Islet of Langerhans (tissue), 1 donor: ENCODE measurements at regions not wholly inside any gene's neighbourhood (a gene's known extent, or its start where the extent isn't known, plus 50 kb on each side); places are given as distances from the start of the nearest gene placed in this dataset.

Source experiments
- FAIRE-seq: peaks from one replicate; lab custom pipeline; 2011; peaks lifted over from hg19 to GRCh38; lab: Jason Lieb, UNC

DNA sequence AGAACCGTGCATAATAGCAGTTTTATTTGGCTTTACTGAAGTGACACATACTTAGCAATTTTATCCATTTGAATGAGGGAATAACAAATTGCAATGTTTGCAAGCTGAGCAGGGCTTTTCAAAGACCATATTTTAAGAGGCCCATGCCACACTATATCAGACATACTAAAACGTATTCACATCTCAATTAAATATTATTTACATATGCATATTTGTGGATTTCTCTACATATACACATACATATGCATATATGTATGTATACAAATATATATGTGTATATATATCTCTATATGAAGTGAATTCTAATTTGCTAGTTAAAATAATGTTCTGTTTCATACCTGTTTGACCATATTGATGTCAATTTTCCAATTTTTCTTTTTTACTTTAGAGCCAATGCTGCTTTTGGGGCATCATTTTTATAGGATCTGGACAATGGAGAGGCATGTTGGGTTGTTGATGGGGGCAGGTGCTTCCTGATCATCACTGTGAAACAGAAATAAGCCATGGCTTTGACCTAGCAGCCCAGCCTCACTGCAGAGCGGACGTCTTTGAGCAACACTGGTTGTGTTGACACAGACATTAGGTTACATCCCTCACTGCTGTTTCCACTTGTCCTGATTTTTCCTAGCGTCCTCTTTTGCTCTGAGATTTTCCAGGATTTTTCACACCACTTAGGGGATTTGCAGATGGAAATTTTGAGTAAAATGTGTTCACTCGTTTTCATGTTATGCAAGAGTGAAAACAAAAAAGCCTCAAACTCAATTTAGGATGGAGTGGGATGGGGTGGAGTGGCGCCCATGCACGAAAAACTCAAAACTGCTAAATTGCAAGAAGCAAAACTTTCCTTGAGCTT lies 56.9 kb downstream of the RDH14 start:
- no peak for FAIRE-seq

DNA sequence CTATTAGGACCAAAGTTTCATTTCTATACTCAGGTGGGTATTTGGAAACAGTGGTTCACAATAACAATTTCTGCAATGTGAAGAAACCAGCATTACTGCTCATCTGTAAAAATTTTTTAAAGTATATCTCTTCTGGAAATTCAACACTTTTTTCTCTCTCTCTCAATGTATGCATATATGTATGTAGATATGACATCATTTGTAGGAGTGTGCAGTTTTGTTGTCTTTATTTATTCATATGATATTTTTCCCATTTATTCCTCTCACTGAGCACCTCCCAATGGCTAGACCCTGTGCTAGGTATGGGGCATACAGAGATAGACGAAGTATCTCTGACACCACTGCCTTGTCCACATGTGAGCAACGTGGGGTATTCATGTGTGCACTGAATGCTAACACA lies 58.3 kb downstream of the RDH14 start:
- FAIRE-seq, result no peak

DNA sequence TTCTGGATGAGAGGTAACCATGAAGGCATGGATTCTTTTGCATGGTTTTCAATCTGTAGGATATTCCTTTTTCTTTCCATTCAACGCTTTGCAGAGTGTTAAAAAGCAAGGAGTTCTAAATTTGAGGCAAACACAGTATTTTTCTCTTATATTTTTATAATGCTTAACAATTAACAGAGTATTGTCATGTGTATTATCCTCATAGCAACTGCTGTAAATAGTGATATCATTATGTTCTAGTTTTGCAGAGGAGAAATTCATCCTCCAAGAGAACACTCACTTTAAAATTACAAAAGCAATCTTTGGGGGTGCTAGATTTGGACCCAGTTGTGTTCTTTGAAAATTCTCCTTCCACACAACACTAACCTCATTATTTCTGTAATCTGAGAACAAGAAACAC lies 58.7 kb downstream of the RDH14 start:
- no peak for FAIRE-seq

DNA sequence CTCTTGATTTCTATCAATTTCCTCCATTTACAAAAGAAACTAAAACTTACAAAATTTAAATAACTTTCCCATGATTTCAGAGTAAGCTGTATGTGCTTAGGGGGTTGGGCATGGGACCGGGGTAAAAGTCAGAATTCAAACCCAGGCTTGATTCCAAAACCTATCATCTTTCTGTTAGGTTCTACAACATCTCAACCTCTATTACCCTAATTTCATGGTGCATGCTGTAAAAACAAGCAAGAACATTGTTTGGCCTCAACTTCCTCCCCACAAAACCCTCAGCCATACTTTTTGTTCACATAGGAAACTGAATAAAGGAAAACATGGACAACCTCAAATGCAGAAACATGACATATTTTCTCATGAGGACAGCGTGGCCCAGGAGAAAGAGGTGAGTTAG lies 59.3 kb downstream of the RDH14 start:
- no peak for FAIRE-seq

DNA sequence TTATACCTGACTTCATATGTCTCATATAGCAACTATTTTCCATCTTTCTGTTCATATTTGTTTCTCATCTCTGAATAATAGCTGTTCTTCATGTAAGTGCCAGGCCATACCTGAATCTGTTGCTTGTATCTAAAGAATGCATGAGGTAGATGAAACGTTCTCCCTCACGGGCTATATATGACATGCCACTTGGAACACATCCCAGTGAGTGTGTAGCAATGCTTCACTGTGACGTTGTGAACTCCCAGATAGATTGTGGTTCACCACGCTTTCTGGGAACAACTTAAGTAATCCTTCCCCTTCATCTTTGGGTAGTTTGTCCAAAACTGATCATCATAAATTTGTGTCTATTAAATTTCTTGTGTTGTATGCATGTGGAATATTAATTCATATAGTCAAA lies 60.1 kb downstream of the RDH14 start:
- no peak for FAIRE-seq

DNA sequence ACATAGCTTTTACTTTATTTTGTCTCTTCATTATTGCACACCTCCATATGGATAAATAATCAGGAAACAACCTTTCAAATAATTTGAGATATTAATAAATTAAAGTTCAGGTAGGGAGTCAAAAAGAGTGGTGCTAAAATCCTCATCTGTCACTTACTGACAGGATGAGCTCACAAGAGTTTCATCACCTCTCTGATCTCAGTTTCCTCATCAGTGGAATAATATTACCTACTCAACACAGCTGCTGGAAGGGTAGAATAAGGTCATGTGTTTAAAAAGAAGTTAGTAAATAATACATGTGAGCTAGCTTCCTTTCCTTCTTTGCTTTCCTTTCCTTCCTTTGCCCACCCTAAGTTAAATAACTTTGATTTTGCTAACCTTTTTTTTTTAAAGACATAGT lies 61.9 kb downstream of the RDH14 start:
- no peak for FAIRE-seq

DNA sequence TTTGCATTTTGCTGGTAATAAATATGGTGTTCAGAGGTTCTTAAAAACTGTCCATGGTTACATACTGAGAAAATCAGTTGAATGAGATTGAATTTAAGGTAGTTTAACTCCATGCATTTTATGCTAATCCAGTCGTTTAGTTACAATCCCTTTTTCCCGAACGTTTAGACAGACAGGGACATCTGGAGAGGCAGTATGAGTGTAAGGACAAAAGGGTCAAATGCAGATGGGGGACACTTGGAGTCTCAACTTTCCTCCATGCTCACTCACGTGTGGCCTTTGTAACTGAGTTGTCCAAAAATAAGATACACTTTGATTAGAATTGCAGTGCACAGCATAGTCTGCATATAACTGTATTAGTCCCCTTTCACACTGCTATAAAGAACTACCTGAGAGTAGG lies 63.9 kb downstream of the RDH14 start:
- no peak for FAIRE-seq

DNA sequence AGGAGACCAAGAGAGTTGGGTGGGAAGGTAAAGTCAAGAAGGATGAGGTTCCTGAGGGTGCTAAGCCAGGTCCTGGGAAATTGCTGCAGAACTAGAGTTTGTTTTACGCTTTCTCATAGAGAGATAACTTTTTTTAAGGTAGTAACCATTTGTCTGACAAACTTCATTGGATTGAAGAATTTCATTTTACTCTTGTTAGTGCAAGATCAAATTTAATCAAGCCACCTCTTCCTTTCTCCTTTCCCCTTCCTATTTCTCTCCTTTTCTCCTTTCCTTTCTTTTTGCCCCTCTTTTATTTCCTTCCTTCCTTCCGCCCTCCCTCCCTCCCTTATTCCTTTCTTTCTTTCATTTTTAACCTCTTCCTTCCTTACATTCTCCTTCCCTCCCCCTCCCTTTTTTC lies 65.4 kb downstream of the RDH14 start:
- no peak for FAIRE-seq

DNA sequence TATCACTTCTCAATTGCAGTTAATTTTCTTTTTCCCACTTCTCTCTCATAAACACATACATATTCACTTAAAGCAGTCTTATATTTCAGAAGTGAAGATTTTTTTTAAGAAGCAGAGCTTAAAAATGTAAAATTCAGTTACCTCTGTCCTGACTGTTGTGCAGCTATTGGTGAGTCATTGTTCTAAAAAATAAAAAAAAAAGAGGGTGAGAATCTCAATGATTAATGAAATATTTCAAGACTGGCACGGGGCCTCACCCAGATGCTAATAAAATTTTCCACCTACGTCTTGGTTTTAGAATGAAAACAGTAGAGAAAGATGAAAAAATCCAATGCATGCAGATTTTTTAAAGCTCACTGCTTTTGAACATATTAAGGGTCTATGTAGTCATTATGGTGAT lies 67.7 kb downstream of the RDH14 start:
- FAIRE-seq, result no peak

DNA sequence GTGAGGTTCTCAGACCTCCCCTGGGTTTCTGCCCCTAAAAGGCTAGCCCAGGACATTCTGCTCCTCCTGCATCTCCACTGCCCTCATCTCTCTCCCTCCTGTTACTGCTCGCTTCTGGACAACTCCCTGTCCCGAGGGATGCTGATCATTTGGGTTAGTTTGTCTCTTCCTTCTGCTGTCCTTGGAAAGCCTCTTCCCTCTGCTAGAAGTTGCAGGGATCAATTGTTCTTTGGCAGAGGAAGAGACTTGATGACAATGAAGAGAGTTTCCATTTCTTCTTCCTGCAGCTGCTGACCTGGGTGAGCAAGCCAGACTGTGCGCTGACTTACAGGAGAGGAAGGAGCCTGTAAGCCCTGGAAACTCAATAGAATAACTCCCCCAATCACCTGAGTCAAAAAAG lies 68.9 kb downstream of the RDH14 start:
- FAIRE-seq, result no peak

DNA sequence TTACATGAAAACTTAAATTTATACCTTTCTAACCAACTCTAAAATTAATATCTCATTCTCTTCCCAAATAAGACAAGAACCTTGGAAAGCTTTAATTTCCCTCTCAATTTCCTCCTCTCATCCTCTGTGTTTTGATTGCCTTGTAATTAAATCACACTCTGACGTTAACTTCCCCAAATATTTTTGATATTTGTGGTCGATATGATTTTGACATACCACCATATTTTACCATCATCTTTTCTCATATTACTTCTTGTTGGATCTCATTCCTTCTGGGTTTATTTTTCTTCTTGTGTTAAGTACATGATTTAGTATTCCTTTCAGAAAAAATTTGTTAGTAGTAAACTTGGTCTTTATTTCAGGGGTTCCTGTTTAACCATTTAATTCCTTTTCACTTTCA lies 69.6 kb downstream of the RDH14 start:
- no peak for FAIRE-seq

DNA sequence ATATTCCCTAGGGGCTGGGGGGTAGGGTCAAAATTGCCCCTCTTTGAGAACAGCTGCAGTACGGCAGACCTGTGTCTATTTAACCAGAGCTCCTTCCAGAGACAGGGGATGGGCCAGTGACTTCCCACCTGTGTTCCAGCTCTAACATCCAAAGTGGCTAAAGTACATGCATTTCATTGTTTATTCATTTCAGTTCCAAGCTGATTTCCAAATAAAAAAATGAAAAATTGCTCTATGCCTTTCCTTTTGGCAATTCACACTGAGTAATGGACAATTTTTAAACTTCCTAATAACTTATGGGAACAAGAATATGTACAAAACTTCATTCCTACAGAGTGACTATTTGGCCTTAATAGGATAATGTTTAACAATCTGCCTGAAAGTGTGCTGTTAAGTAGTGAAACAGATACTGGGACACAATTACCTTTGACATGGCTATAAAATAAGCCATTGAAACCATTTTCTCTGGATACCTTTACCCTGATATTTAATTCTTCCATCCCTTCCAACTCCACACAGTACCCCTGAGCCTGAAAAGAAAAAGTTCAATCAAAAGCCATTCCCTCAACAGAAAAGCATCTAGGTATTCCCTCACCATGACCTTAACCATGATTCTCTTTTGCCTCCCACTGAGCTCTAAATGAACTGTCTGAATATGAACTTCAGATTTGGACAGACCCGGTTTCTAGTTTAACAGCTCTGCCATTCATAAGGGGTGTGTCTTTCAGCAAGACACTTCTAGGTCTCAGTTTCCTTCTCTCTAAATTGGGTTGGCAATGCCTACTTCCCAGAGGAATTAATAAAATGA lies 73.1 kb downstream of the RDH14 start:
- no peak for FAIRE-seq

DNA sequence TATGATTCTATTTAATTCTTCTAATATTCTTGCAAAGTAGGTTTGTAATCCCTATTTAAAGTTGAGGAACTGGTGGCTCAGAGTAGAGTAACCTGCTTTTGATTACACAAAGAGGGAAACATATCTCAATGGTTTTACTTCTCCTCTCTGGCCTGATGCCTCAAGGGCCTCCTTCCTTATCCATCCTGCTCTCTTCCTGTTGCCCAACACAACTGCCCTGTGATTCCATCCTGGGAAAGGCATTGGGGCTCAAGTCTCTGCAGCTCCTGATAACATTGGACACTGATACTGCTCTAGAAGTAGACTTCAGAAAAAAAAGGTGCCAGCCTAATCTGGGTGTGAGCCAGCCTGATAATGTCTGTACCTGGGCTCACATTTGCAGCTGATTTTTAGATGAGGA lies 75.8 kb downstream of the RDH14 start:
- FAIRE-seq, result no peak

DNA sequence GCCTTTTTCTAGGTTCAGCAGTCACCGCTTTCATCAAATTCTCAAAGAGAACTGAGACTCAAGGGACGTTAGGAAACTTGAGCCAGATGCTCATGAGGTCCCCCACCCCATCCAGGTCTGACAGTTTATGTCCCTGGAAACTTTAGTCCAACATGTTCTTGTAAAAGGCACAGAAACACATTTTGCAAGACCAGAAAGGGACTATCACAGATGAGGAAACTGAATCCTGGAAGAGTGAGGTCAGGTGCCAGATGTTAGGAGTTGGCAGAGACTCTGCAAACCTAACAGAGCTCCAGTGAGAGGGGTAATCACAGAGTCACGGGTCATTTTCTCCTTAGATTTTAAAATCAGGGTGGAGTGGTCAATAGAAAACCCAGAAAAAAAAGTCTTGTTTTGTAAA lies 76.6 kb downstream of the RDH14 start:
- FAIRE-seq, result no peak

DNA sequence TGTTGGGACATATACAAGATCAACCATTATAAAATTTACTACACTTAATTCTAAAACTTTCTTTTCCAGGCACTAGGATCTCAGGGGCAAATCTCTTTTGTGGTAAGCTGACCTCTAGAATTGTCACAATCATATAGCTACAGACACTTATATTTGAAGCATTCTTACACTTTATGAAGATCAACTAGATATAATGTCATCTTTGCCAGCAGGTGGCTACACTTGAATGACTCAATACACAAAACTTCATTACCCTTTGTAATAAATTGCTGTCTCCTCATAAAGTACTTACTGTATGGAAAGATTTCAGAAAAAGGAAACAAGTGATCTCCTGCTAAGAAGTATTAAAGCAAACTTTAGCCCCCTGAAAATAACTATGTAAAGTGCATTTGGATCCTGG lies 77.8 kb downstream of the RDH14 start:
- no peak for FAIRE-seq

DNA sequence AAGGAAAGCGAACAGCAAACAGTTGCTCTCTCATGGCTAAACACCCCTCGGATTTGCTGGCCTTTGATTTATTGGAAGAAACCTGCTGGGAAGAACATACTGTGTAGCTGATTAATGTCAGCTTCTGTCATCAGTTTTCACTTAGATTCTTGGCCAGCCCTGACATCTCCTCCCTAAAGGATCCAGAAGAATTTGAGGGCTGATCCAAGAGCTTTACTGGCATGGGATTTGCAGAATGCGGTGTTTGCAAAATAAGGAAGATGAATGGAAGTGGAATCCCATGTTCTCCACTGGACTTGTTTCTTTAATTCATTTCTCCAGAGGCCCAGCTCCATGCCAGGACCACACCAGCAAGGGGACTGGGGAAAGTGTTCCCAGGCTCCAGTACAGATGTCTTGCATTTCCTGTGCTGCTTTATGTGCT lies 80.5 kb downstream of the RDH14 start:
- FAIRE-seq, result no peak

DNA sequence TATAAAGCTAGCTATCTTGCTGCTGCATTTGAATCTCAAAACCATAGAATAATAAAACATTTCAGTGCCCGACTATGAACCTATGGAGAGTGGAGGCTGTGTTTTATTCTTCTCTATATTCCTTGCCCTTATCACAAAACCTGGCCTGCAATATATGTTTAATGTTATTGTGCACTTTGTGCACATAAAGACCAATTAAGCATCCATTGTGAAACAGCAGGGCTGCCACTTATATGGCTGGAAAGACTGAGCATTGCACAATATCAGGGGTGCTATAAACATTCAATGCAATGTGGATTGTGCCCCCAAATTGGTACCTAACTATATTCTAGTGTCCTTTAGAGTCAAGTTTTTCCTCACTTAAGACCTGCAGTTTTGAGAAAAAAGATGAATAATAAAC lies 83.2 kb downstream of the RDH14 start:
- no peak for FAIRE-seq

DNA sequence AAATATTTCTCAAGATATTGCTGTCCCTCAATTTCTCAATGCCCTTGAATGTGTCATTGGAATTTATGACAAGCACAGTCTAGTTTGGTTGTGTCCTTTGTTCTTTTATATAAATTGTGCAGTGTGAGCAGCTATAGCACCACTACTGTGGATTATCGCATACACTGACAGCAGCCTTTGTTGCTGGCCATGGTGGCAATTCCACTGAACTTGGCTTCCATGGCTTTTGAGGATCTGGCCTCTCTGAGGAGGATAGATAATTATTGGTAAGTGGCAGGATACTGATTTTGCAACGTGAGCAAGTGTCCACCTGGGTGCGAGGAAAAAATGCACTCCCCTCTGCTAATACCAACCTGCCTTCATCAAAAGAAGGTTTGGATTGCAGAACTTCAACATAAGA lies 84.0 kb downstream of the RDH14 start:
- FAIRE-seq, result no peak

DNA sequence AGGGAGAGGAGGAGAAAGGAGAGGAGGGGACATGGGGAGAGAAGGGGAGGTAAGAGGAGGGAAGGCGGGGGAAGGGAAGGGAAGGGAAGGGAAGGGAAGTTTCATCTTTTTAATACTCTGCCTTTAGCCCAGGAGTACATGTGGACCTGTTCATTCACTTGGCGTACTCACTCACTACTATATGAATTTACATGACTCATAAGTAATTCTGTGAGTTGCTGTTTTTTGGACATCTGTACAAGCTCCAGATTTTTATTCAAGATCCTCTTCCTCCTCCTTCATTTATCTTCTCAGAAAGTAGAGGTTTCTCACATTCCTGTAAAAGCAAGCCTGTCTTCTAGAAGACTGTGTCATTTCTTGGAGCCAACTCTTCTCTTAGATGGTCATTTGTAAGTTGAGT lies 84.6 kb downstream of the RDH14 start:
- FAIRE-seq, result no peak

DNA sequence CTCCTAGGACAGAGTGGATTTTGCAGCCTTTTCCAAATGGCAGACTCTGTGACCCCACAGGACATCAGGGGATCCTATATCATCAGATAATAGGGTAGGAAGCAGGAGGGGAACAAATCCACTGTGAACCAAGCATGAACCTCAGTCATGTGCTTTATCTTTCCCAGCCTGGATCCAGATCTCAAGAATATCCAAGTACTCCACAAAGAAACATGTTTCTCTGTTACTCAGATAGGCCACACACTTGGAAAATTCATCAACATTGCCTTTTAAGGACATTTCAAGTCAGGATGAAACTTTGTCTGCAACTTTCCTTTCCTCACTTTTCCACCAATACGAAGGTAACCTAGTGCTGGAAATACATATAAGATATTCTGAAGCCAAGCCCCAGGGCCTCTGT lies 85.8 kb downstream of the RDH14 start:
- FAIRE-seq, result no peak

DNA sequence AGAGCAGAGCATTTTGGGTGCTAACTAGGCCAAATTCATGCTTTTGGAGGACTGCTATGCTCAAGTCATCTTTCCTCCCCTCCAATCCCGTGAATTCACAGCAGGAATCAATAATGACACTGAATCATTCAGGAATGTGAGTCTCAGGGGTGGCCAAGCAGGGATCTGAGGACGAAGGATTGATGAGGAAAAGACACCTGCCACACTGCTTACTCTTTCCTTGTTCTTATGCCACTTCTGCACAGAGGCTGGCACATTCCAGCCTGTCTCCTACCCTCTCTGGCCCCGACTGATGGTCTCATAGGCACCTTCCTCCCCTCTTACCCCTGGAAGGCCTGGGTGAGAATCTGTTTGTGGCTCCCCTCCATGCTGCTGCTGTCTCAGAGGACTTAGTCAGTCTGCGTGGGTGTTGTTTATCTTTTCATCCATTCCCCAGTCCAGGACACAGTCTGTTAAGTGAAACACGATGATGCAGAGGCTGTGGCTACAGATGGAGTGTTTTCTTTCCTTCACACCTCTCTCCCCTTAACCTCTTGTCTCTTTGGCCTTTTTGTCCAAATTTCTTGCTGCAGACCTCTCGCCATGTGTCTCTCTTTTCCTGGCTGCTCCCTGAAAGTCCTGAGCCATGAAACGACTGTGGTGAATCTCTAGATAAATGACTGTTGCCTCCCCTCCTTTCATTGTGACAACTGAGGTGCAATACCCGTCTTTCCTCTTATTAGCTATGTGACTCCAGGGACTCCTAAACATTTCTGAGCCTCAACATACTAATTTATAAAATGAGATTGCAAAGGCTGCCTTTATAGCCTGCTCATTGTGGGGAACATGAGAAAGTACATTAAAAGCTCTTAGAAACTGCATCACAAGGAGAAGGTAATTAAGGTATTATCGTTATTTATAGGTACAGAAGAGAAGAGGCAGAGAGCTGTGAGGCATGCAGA lies 86.9 kb downstream of the RDH14 start:
- no peak for FAIRE-seq

DNA sequence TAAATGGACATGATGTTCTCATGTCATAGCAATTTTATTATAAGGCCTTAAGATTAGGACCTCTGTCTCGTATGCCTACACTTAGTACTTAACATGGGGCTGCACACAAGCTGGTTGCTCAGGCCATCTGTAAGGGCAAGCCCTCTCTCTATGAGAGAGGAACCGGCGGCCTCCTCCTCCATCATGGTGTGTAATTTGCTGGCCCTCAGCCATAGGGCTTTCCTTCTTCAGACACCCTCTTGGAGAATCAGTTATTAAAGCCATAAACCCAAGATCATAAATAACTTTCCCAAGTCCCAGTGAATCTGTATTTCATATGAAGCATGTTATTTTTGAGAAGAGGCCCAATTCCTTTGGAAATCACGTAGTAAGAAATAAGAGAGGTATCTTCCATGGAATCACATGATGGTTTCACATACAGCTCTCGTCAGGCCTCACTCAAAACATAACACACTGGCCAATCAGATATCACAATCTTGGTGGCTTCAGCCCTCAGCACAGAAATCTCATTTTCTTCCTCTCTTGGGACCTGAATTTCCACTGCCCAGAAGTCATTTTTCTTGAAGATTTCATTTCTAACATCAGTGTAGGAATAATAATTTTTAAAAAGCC lies 92.6 kb downstream of the RDH14 start:
- no peak for FAIRE-seq
